Mucosa of descending colon (tissue), 3 donors: ENCODE measurements at regions not wholly inside any gene's neighbourhood (a gene's known extent, or its start where the extent isn't known, plus 50 kb on each side); places are given as distances from the start of the nearest gene placed in this dataset.

ENCODE experiments used
- ATAC-seq: fragments of 200-7000 bp; cut with Tn5 transposase; one replicate; pipeline ENCODE4 v1.9.1; 2020; ENCODE audit warnings: mild to moderate bottlenecking, moderate library complexity
- DNase-seq, 3 donors: peaks; one replicate each; pipeline ENCODE4 v3.0.0-alpha.2; 2020
- H3K36me3 ChIP-seq: fragments of 200-600 bp; one replicate; pipeline ENCODE4 v1.8.0; 2021; ENCODE audit warnings: low read depth, mild to moderate bottlenecking
- H3K4me1 ChIP-seq: fragments of 200-600 bp; one replicate; pipeline ENCODE4 v1.8.0; 2021; ENCODE audit warnings: low read depth, mild to moderate bottlenecking
- H3K4me3 ChIP-seq: fragments of 200-600 bp; one replicate; pipeline ENCODE4 v1.8.0; 2021; ENCODE audit warnings: mild to moderate bottlenecking
- H3K9me3 ChIP-seq: fragments of 200-600 bp; one replicate; pipeline ENCODE4 v1.8.0; 2021; ENCODE audit warnings: mild to moderate bottlenecking
- CTCF ChIP-seq: fragments of 200-600 bp; IDR thresholded peaks from one replicate; pipeline ENCODE4 v1.8.0; 2022; ENCODE audit warnings: antibody characterized with exemption, mild to moderate bottlenecking
- intact Hi-C, 2 donors: fragments of 100-400 bp; cut with DNase I in 1 of 2; cut with micrococcal nuclease in 1 of 2; formaldehyde crosslinking; loops; one replicate each; pipeline versions ENCODE4 v1.11.0 to v1.11.1; 2022; cut with DNase I, micrococcal nuclease
- donor health status: DM: no; HTN: no; CAD: no; lungs with moderate emphysema.
- donor health status: DM: no; HTN: no; CAD: no.
- donor health status: DM: no; HTN: yes; CAD: no.

GRCh38 chr13:29903996-29904395, 53.6 kb upstream of the UBL3 start:
- Histone ChIP-seq H3K4me3 (no peak overlapping the region), H3K4me1 (peaks cover 40% of the 10 kb centered on the region), H3K9me3 (no peaks in the 10 kb centered on the region), H3K36me3 (no peaks in the 10 kb centered on the region)
- no peak for TF ChIP-seq CTCF
- DNase-seq = no peak
- no peak for ATAC-seq
- intact Hi-C loops = no loop called here

GRCh38 chr13:29903543-29903942, 53.1 kb upstream of the UBL3 start:
- H3K9me3 ChIP-seq = no peaks in the 10 kb centered on the region
- intact Hi-C loops = no loop called here
- H3K36me3 ChIP-seq = no peaks in the 10 kb centered on the region
- no peak overlapping the region for H3K4me3 ChIP-seq
- peak; percentile 53 for ATAC-seq
- peaks cover 40% of the 10 kb centered on the region for H3K4me1 ChIP-seq
- no peak for TF ChIP-seq CTCF
- peak in 2 of 3 donors; percentile 33 to 57 for DNase-seq

- ATAC-seq = no peak
- Histone ChIP-seq H3K36me3 (no peaks in the 10 kb centered on the region), H3K4me1 (peaks cover 40% of the 10 kb centered on the region), H3K4me3 (no peak overlapping the region), H3K9me3 (no peaks in the 10 kb centered on the region)
- no peak for DNase-seq
- no peak for TF ChIP-seq CTCF
- intact Hi-C loops = no loop called here
Observed at GRCh38 chr13:29902632-29903305, 52.4 kb upstream of the UBL3 start.

- peak; percentile 81 for ATAC-seq
Observed at GRCh38 chr13:29901710-29902631, 51.6 kb upstream of the UBL3 start.

More at GRCh38 chr13:29901710-29902631, 51.6 kb upstream of the UBL3 start:
- intact Hi-C loops = no loop called here
- H3K4me1 ChIP-seq = peaks cover 40% of the 10 kb centered on the region
- no peak overlapping the region for H3K4me3 ChIP-seq
- H3K36me3 ChIP-seq = no peaks in the 10 kb centered on the region
- TF ChIP-seq CTCF = no peak
- no peaks in the 10 kb centered on the region for H3K9me3 ChIP-seq
- peak in 2 of 3 donors; percentile 47 to 61 for DNase-seq
